H1 (cell line): ENCODE measurements at regions not wholly inside any gene's neighbourhood (a gene's known extent, or its start where the extent isn't known, plus 50 kb on each side); places are given as distances from the start of the nearest gene placed in this dataset.

ENCODE experiments used
- CTCF ChIA-PET: fragments of 300-600 bp; sonication (Branson Sonifier 250); formaldehyde crosslinking; loops from one replicate; lab custom pipeline; 2021; ENCODE audit not compliant: partially characterized antibody; lab: Charles Lee
- POLR2A ChIA-PET: fragments of 300-600 bp; sonication (Branson Sonifier 250); formaldehyde crosslinking; loops from one replicate; lab custom pipeline; 2021; ENCODE audit warnings: inconsistent platforms; ENCODE audit not compliant: partially characterized antibody; lab: Charles Lee
- DNase-seq, 2 experiments: peaks; one replicate each; pipeline versions ENCODE4 v3.0.0 to v3.0.0-alpha.2; 2010 to 2022; ENCODE audit warnings: low spot score in 2 of 2, low read depth in 1 of 2, mixed read lengths in 1 of 2
- FAIRE-seq: peaks from 2 replicates; lab custom pipeline; 2011; peaks lifted over from hg19 to GRCh38; lab: Jason Lieb, UNC
- H2AFZ ChIP-seq: 2 replicates; pipeline ENCODE4 v1.8.1; 2012; ENCODE audit warnings: low read length, inconsistent platforms
- H2AK5ac ChIP-seq: 2 replicates; pipeline ENCODE4 v1.6.1; 2013; ENCODE audit warnings: low read depth, low read length
- H2BK120ac ChIP-seq: replicated peaks from 2 replicates; pipeline ENCODE3; 2013; ENCODE audit warnings: low read depth, low read length, inconsistent platforms
- H2BK12ac ChIP-seq: 2 replicates; pipeline ENCODE4 v1.6.1; 2013; ENCODE audit warnings: low read depth, low read length
- H2BK15ac ChIP-seq: 2 replicates; pipeline ENCODE4 v1.6.1; 2013; ENCODE audit warnings: low read length
- H2BK20ac ChIP-seq: 2 replicates; pipeline ENCODE4 v1.6.1; 2013; ENCODE audit warnings: low read length
- H2BK5ac ChIP-seq: 2 replicates; pipeline ENCODE4 v1.6.1; 2013; ENCODE audit warnings: low read depth, low read length
- H3K14ac ChIP-seq: 2 replicates; pipeline ENCODE4 v1.6.1; 2013; ENCODE audit warnings: inconsistent platforms; ENCODE audit not compliant: insufficient read length
- H3K18ac ChIP-seq: 2 replicates; pipeline ENCODE4 v1.6.1; 2013; ENCODE audit warnings: low read length; ENCODE audit errors: extremely low read depth
- H3K23ac ChIP-seq: 2 replicates; pipeline ENCODE4 v1.6.1; 2013; ENCODE audit warnings: inconsistent platforms; ENCODE audit not compliant: insufficient read length
- H3K23me2 ChIP-seq: 2 replicates; pipeline ENCODE4 v1.6.1; 2013; ENCODE audit warnings: low read depth, low read length
- H3K27ac ChIP-seq: 2 replicates; pipeline ENCODE4 v1.6.1; 2011; ENCODE audit warnings: low read depth, low read length, inconsistent platforms
- H3K27me3 ChIP-seq, 4 experiments: replicated peaks in 1 of 4; 1 replicate in 1 of 4; 2 replicates in 3 of 4; pipeline versions ENCODE4 v1.6.1 to v1.8.1; 2011 to 2013; ENCODE audit warnings: low read length in 3 of 4, mild to moderate bottlenecking in 3 of 4, inconsistent platforms in 2 of 4, mixed read lengths in 2 of 4, moderate library complexity in 1 of 4; ENCODE audit not compliant: control insufficient read depth in 3 of 4, insufficient read depth in 3 of 4; ENCODE audit errors: extremely low read depth in 1 of 4
- H3K36me3 ChIP-seq, 4 experiments: 2 replicates each; pipeline versions ENCODE4 v1.6.1 to v1.8.1; 2011 to 2013; ENCODE audit warnings: mild to moderate bottlenecking in 4 of 4, low read length in 3 of 4, moderate library complexity in 2 of 4, control low read depth in 1 of 4, inconsistent platforms in 1 of 4; ENCODE audit not compliant: insufficient read depth in 4 of 4, control insufficient read depth in 2 of 4
- H3K4ac ChIP-seq: replicated peaks from 2 replicates; pipeline ENCODE3; 2013; ENCODE audit warnings: low read length, low read depth, mixed read lengths, inconsistent platforms; ENCODE audit not compliant: insufficient read length
- H3K4me1 ChIP-seq, 4 experiments: replicated peaks in 1 of 4; 1 replicate in 1 of 4; 2 replicates in 3 of 4; pipeline versions ENCODE4 v1.6.1 to v1.8.1; 2011 to 2013; ENCODE audit warnings: low read length in 3 of 4, inconsistent platforms in 2 of 4, mixed read lengths in 1 of 4; ENCODE audit not compliant: insufficient read depth in 4 of 4, control insufficient read depth in 3 of 4
- H3K4me2 ChIP-seq, 2 experiments: 2 replicates each; pipeline versions ENCODE4 v1.6.1 to v1.8.1; 2011 to 2013; ENCODE audit warnings: low read depth in 2 of 2, low read length in 2 of 2, control low read depth in 1 of 2, inconsistent platforms in 1 of 2, mild to moderate bottlenecking in 1 of 2; ENCODE audit not compliant: insufficient read depth in 1 of 2
- H3K4me3 ChIP-seq, 4 experiments: fragments of 200-600, 300-600 bp in 1 of 4; sonication (generic), shearing (Covaris generic), sonication (Bioruptor Twin) in 1 of 4; 2 replicates each; pipeline versions ENCODE4 v1.5.1 to v1.8.1; 2011 to 2016; ENCODE audit warnings: low read length in 4 of 4, low read depth in 3 of 4, control low read depth in 2 of 4, inconsistent platforms in 2 of 4, mild to moderate bottlenecking in 2 of 4, mixed read lengths in 1 of 4, moderate library complexity in 1 of 4; ENCODE audit not compliant: insufficient read depth in 2 of 4; ENCODE audit errors: extremely low read depth in 1 of 4
- H3K56ac ChIP-seq: replicated peaks from 2 replicates; pipeline ENCODE3; 2013; ENCODE audit warnings: low read depth, mild to moderate bottlenecking, mixed read lengths, low read length, inconsistent platforms; ENCODE audit not compliant: insufficient read length
- H3K79me1 ChIP-seq: 2 replicates; pipeline ENCODE4 v1.6.1; 2013; ENCODE audit warnings: low read depth, low read length, control low read depth
- H3K79me2 ChIP-seq, 2 experiments: 2 replicates each; pipeline versions ENCODE4 v1.6.1 to v1.8.1; 2012 to 2013; ENCODE audit warnings: low read length in 2 of 2, mild to moderate bottlenecking in 2 of 2, inconsistent platforms in 1 of 2; ENCODE audit not compliant: insufficient read depth in 2 of 2, control insufficient read depth in 1 of 2
- H3K9ac ChIP-seq, 4 experiments: replicated peaks in 1 of 4; 1 replicate in 1 of 4; 2 replicates in 3 of 4; pipeline versions ENCODE4 v1.6.1 to v1.8.1; 2011 to 2013; ENCODE audit warnings: low read depth in 3 of 4, low read length in 3 of 4, control low read depth in 2 of 4, mild to moderate bottlenecking in 2 of 4, moderate library complexity in 2 of 4, inconsistent platforms in 1 of 4; ENCODE audit errors: extremely low read depth in 1 of 4
- H3K9me3 ChIP-seq, 2 experiments: 2 replicates each; pipeline versions ENCODE4 v1.6.1 to v1.8.1; 2012 to 2013; ENCODE audit warnings: mild to moderate bottlenecking in 2 of 2, moderate library complexity in 2 of 2, control low read depth in 1 of 2, inconsistent platforms in 1 of 2, low read depth in 1 of 2, low read length in 1 of 2, mixed read lengths in 1 of 2; ENCODE audit not compliant: insufficient read depth in 2 of 2
- H4K20me1 ChIP-seq, 2 experiments: replicated peaks in 1 of 2; 2 replicates each; pipeline versions ENCODE3 to v1.8.1; 2011 to 2013; ENCODE audit warnings: inconsistent platforms in 2 of 2, low read length in 2 of 2, mild to moderate bottlenecking in 1 of 2; ENCODE audit not compliant: insufficient read depth in 2 of 2, control insufficient read depth in 1 of 2
- H4K5ac ChIP-seq: 2 replicates; pipeline ENCODE4 v1.6.1; 2013; ENCODE audit warnings: low read length, low read depth, mixed read lengths, inconsistent platforms; ENCODE audit not compliant: insufficient read length
- H4K8ac ChIP-seq: 2 replicates; pipeline ENCODE4 v1.8.0; 2013; ENCODE audit warnings: mild to moderate bottlenecking, moderate library complexity, low read length, inconsistent platforms; ENCODE audit not compliant: insufficient read depth; ENCODE audit errors: extremely low read depth
- H4K91ac ChIP-seq: replicated peaks from 2 replicates; pipeline ENCODE3; 2013; ENCODE audit warnings: low read length, mixed read lengths, inconsistent platforms; ENCODE audit not compliant: insufficient read length
- BRCA1 ChIP-seq: IDR thresholded peaks from 2 replicates; pipeline ENCODE4 v1.6.1; 2012; ENCODE audit warnings: low read depth, low read length, improper control_type of control experiment
- CBX8 ChIP-seq: fragments of 300-800, 300-1000 bp; sonication (generic); IDR thresholded peaks from 2 replicates; pipeline ENCODE4 v1.7.1; 2016; ENCODE audit warnings: low read depth, low read length, borderline replicate concordance
- EP300 ChIP-seq, 2 experiments: IDR thresholded peaks; 1 replicate in 1 of 2; 2 replicates in 1 of 2; pipeline ENCODE4 v1.6.1; 2011 to 2012; ENCODE audit warnings: low read depth in 2 of 2, low read length in 2 of 2, mild to moderate bottlenecking in 2 of 2, borderline replicate concordance in 1 of 2, inconsistent platforms in 1 of 2, moderate library complexity in 1 of 2
- HDAC2 ChIP-seq, 2 experiments: fragments of 300-600 bp in 1 of 2; sonication (generic) in 1 of 2; IDR thresholded peaks; 2 replicates each; pipeline ENCODE4 v1.6.1; 2011 to 2012; ENCODE audit warnings: low read depth in 2 of 2, low read length in 2 of 2, mild to moderate bottlenecking in 2 of 2, moderate library complexity in 2 of 2, borderline replicate concordance in 1 of 2, inconsistent platforms in 1 of 2
- SIRT6 ChIP-seq: IDR thresholded peaks from one replicate; pipeline ENCODE4 v1.7.1; 2012; ENCODE audit warnings: low read length, inconsistent platforms

- Histone ChIP-seq H3K4me3 (no peak overlapping the region), H2BK15ac (no peak overlapping the region), H3K9ac (no peak overlapping the region), H3K27me3 (no peaks in the 10 kb centered on the region), H3K79me2 (no peaks in the 10 kb centered on the region), H3K14ac (no peak overlapping the region), H4K5ac (no peak overlapping the region), H2BK20ac (no peak overlapping the region), H4K8ac (no peak overlapping the region), H2BK5ac (no peak overlapping the region), H2AK5ac (no peak overlapping the region), H3K23ac (no peak overlapping the region), H4K20me1 (no peaks in the 10 kb centered on the region)
- no peak for FAIRE-seq
- POLR2A ChIA-PET, result no interaction called here
- TF ChIP-seq EP300 (IDR thresholded peaks at IDR 0.05; ENCODE audit: borderline replicate concordance in 1 of 2, low read depth in 2 of 2, low read length in 2 of 2) (no peak), SIRT6 (no peak), BRCA1 (no peak), HDAC2 (IDR thresholded peaks at IDR 0.05; ENCODE audit: borderline replicate concordance in 1 of 2, low read depth in 2 of 2, low read length in 2 of 2) (no peak), CBX8 (no peak)
- TF ChIP-seq, all 59 proteins: peak for 0
- Histone ChIP-seq H4K91ac (no peak overlapping the region), H3K27ac (no peak overlapping the region), H3K9me3 (peaks cover 0 to 6% of the 10 kb centered on the region in 2 experiments; a peak in 1 of 4 replicates), H3K4me1 (peaks cover 0 to 6% (median 1%) of the 10 kb centered on the region in 4 experiments; a peak in 2 of 7 replicates), H3K18ac (no peak overlapping the region), H3K56ac (no peak overlapping the region), H2AFZ (no peak overlapping the region), H3K23me2 (no peaks in the 10 kb centered on the region), H3K79me1 (no peaks in the 10 kb centered on the region), H3K4me2 (no peak overlapping the region), H2BK12ac (no peak overlapping the region), H2BK120ac (no peak overlapping the region), H3K36me3 (no peaks in the 10 kb centered on the region), H3K4ac (no peak overlapping the region)
- CTCF ChIA-PET, result interaction anchor here (1.9 kb wide), 1 partner anchor 26 kb away, joined by 4 read pairs; no protein-coding TSS in a partner anchor
- no peak for DNase-seq
These were observed 77.4 kb downstream of the PRLHR start for GRCh38 chr10:118518095-118518494.
